ENCODE measurements at regions not wholly inside any gene's neighbourhood (a gene's known extent, or its start where the extent isn't known, plus 50 kb on each side); places are given as distances from the start of the nearest gene placed in this dataset.

- Histone ChIP-seq H3K9me3 (ENCODE audit: low read depth) (no peaks in the 10 kb centered on the region), H3K79me2 (ENCODE audit: insufficient read depth) (no peaks in the 10 kb centered on the region), H2AFZ (peak overlapping the region; percentile 71), H3K4me3 (peak overlapping the region; percentile 52), H3F3A (ENCODE audit: insufficient read depth) (no peaks in the 10 kb centered on the region), H3K4me2 (ENCODE audit: unreplicated experiment) (peak overlapping the region; percentile 57), H3K9me2 (ENCODE audit: insufficient read depth) (no peaks in the 10 kb centered on the region), H3K27me3 (replicated peaks; ENCODE audit: insufficient read depth) (no peaks in the 10 kb centered on the region), H3K4me1 (ENCODE audit: insufficient read depth) (peaks cover 5% of the 10 kb centered on the region), H3K9ac (peak overlapping the region; percentile 19; the same call in 1 of the 2 replicates), H3K27ac (no peak overlapping the region), H3K36me3 (ENCODE audit: low read depth) (no peaks in the 10 kb centered on the region), H4K20me1 (ENCODE audit: insufficient read depth) (no peaks in the 10 kb centered on the region)
- DNase-seq, result peak; percentile 79
- WGBS, 2 experiments (ENCODE audit: low coverage in 1 of 2, low lambda C conversion rate in 2 of 2, missing lambda C conversion rate in 2 of 2), result 31 to 37% methylated on average over 5 of the region's 5 CpGs
- in situ Hi-C loops (cut with MboI), result no loop called here
- TF ChIP-seq EZH2 (IDR thresholded peaks at IDR 0.05; ENCODE audit: insufficient read depth, poor library complexity, severe bottlenecking) (no peak), EZH2phosphoT487 (IDR thresholded peaks at IDR 0.05; ENCODE audit: insufficient read depth, low read depth) (no peak)
These were observed 481.0 kb downstream of the TNS3 start for GRCh38 chr7:47100817-47101435.

- WGBS, 2 experiments (ENCODE audit: low coverage in 1 of 2, low lambda C conversion rate in 2 of 2, missing lambda C conversion rate in 2 of 2), result 73 to 76% methylated on average over 5 of the region's 5 CpGs
- no peaks in the 10 kb centered on the region for H3K27me3 ChIP-seq (replicated peaks; ENCODE audit: insufficient read depth)
- H3K4me2 ChIP-seq (ENCODE audit: unreplicated experiment), result peak overlapping the region; percentile 57
- DNase-seq, result no peak
- no peaks in the 10 kb centered on the region for H3K79me2 ChIP-seq (ENCODE audit: insufficient read depth)
- H2AFZ ChIP-seq, result peak overlapping the region; percentile 71
- no peaks in the 10 kb centered on the region for H3K36me3 ChIP-seq (ENCODE audit: low read depth)
- H3K9ac ChIP-seq, result peak overlapping the region; percentile 19; the same call in 1 of the 2 replicates
- no peaks in the 10 kb centered on the region for H3K9me2 ChIP-seq (ENCODE audit: insufficient read depth)
- H3K27ac ChIP-seq, result no peak overlapping the region
- TF ChIP-seq EZH2 (IDR thresholded peaks at IDR 0.05; ENCODE audit: insufficient read depth, poor library complexity, severe bottlenecking), result no peak
- peaks cover 9% of the 10 kb centered on the region for H3K4me1 ChIP-seq (ENCODE audit: insufficient read depth)
- no peaks in the 10 kb centered on the region for H3K9me3 ChIP-seq (ENCODE audit: low read depth)
- in situ Hi-C loops (cut with MboI), result no loop called here
- H4K20me1 ChIP-seq (ENCODE audit: insufficient read depth), result no peaks in the 10 kb centered on the region
- H3F3A ChIP-seq (ENCODE audit: insufficient read depth), result no peaks in the 10 kb centered on the region
- H3K4me3 ChIP-seq, result peak overlapping the region; percentile 52
These were observed 481.6 kb downstream of the TNS3 start for GRCh38 chr7:47100148-47100816.

- Histone ChIP-seq H4K20me1 (ENCODE audit: insufficient read depth) (no peaks in the 10 kb centered on the region), H3K4me3 (no peak overlapping the region), H3K4me1 (ENCODE audit: insufficient read depth) (peaks cover 29% of the 10 kb centered on the region), H3K27me3 (replicated peaks; ENCODE audit: insufficient read depth) (no peaks in the 10 kb centered on the region), H3K4me2 (ENCODE audit: unreplicated experiment) (no peak overlapping the region), H3K79me2 (ENCODE audit: insufficient read depth) (no peaks in the 10 kb centered on the region), H3K9me3 (ENCODE audit: low read depth) (no peaks in the 10 kb centered on the region), H3F3A (ENCODE audit: insufficient read depth) (peaks cover 23% of the 10 kb centered on the region), H3K27ac (no peak overlapping the region), H3K9ac (no peak overlapping the region), H2AFZ (no peak overlapping the region), H3K9me2 (ENCODE audit: insufficient read depth) (no peaks in the 10 kb centered on the region), H3K36me3 (ENCODE audit: low read depth) (no peaks in the 10 kb centered on the region)
- in situ Hi-C loops (cut with MboI), result loop anchor here (10.0 kb wide), 1 partner anchor 743 kb away; no protein-coding TSS in a partner anchor
- no peak for TF ChIP-seq EZH2phosphoT487 (IDR thresholded peaks at IDR 0.05; ENCODE audit: insufficient read depth, low read depth)
- TF ChIP-seq EZH2 (IDR thresholded peaks at IDR 0.05; ENCODE audit: insufficient read depth, poor library complexity, severe bottlenecking), result no peak
- whole genome bisulfite sequencing, 2 experiments (ENCODE audit: low coverage in 1 of 2, low lambda C conversion rate in 2 of 2, missing lambda C conversion rate in 2 of 2), result 71 to 74% methylated on average over 2 of the region's 2 CpGs
- DNase-seq, result no peak
These were observed 484.5 kb downstream of the TNS3 start for GRCh38 chr7:47097431-47097830.

GRCh38 chr7:47095946-47096345 lies 486.0 kb downstream of the TNS3 start:
- peaks cover 35% of the 10 kb centered on the region for H3F3A ChIP-seq (ENCODE audit: insufficient read depth)
- TF ChIP-seq EZH2 (IDR thresholded peaks at IDR 0.05; ENCODE audit: insufficient read depth, poor library complexity, severe bottlenecking) (no peak), EZH2phosphoT487 (IDR thresholded peaks at IDR 0.05; ENCODE audit: insufficient read depth, low read depth) (no peak)
- peaks cover 43% of the 10 kb centered on the region for H3K4me1 ChIP-seq (ENCODE audit: insufficient read depth)
- H3K79me2 ChIP-seq (ENCODE audit: insufficient read depth), result no peaks in the 10 kb centered on the region
- no peak overlapping the region for H3K4me3 ChIP-seq
- no peak overlapping the region for H3K4me2 ChIP-seq (ENCODE audit: unreplicated experiment)
- peak; percentile 42 for DNase-seq
- in situ Hi-C loops (cut with MboI), result loop anchor here (10.0 kb wide), 1 partner anchor 741 kb away; no protein-coding TSS in a partner anchor
- H3K9me3 ChIP-seq (ENCODE audit: low read depth), result no peaks in the 10 kb centered on the region
- peak overlapping the region; percentile 31; the same call in 1 of the 2 replicates for H2AFZ ChIP-seq
- no peaks in the 10 kb centered on the region for H3K9me2 ChIP-seq (ENCODE audit: insufficient read depth)
- H3K36me3 ChIP-seq (ENCODE audit: low read depth), result no peaks in the 10 kb centered on the region
- no peak overlapping the region for H3K9ac ChIP-seq
- no peaks in the 10 kb centered on the region for H4K20me1 ChIP-seq (ENCODE audit: insufficient read depth)
- 91 to 94% methylated on average over 1 of the region's 1 CpG for WGBS, 2 experiments (ENCODE audit: low coverage in 1 of 2, low lambda C conversion rate in 2 of 2, missing lambda C conversion rate in 2 of 2)
- H3K27ac ChIP-seq, result no peak overlapping the region
- H3K27me3 ChIP-seq (replicated peaks; ENCODE audit: insufficient read depth), result no peaks in the 10 kb centered on the region

Data from GM23248 (cell line).